ENCODE measurements at regions not wholly inside any gene's neighbourhood (a gene's known extent, or its start where the extent isn't known, plus 50 kb on each side); places are given as distances from the start of the nearest gene placed in this dataset.
A peak's percentile ranks its signal among the peaks of the same experiment; 100 is the strongest.
"Not testable (repeated sequence)": the region's sequence is repeated elsewhere in the genome, so short reads cannot be mapped to it uniquely, and the experiment has no call there.

DNA sequence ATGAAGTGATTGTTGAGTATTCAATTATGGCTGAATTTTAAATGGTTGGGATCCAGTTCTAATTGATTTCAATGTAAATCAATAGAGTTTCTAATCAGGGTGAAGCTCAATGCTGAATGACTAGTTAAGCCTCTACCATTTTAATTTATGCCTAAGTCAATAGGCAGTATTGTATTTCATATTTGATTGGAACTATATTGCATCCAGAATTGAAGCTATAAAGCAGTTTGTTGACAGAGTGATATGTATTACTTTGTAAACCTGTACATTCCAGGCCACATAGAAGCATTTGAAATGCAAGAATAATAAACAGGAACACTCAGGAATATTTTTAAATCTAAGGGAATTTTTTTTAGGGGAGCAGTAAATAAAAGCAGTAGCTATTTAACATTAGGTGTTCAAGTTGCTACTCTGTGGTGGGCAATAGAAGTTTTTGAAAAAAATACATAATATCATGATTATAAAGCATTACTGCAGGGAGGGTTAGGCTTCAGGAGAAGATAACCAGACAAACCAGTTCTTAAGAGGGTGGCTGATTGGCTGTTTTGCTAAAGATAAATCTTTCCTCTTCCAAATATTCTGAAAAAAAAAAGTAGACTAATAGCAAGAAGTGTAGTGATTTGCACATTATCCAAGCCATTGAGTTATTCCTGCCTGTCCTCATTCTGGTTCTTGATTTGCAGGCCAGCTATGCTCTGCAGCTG lies 492.0 kb upstream of the MEF2C start:
- peak; percentile 87 for DNase-seq

GRCh38 chr5:89374144-89374784 lies 491.3 kb upstream of the MEF2C start:
- no peak for DNase-seq

DNA sequence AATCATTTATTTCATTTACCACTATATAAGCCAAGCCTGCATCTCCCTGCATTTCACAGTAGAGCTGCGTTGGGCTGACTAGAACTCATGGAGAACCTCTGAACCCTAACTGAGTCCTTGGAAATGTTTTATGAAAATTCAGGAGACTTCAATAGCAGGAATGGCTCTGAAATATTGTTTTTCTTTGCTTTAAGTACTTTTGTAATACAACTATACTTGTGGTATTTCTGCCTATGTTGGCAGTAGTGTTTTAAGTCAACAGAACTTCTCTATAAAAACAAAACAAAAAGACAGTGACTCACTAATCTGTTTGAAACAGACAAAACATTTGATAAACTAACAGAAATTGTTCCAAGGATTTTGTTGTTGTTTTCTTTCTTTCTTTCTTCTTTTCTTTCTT lies 489.2 kb upstream of the MEF2C start:
- no peak for DNase-seq

DNA sequence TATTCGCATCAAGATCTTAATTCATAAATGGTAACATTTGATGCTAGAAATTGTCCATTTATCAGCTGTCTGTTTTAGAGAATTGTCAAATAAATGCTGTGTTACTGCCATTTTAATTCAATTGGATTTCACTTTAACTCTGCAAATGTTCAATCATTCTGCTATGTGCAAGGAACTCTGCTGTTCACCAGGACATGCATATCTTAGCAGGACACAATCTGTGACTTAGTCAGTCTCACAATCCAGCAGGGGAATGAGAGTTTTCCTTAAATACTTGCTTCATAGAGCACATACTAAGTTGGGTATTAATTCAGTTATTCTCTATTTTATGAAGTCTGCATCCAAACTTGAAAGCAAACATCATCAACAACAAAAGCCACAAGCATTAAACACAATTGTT lies 488.7 kb upstream of the MEF2C start:
- no peak for DNase-seq

DNA sequence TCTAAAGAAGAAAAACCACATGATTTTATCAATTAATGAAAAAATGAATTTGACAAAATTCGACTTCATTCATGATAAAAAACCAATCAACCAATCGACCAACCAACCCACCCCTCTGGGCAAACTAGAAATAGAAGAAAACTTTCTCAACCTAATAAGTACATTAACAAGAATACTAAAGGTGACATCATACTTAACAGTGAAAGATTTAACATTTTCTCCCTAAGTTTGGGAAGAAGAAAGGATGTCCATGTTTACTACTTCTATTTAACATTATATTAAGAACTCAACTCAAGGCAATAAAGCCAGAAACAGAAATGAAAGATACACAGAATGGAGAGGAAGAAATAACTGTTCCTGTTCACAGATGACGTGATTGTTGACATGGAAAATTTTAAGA lies 476.1 kb upstream of the MEF2C start:
- no peak for DNase-seq

GRCh38 chr5:89353837-89354551 lies 471.0 kb upstream of the MEF2C start:
- DNase-seq: no peak

DNA sequence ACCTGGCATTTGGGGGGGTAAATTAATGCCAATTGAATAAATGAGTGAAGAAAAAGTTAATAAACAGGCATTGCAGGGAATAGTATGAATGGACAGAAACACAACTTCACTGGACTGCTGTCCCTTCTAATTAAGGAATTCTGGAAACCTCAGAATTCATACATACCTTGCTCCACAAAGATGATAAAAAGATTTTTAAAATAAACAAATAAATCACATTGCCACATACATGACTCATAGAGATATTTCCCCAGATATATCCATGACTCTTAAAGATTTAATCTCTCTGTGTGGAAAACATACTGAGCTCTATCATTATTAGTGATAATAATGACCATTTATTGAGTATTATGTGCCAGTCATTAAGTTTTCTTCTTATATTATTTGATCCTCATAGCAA lies 469.0 kb upstream of the MEF2C start:
- DNase-seq: no peak

- no peak for DNase-seq
Observed at GRCh38 chr5:89351222-89351621, 468.2 kb upstream of the MEF2C start.

GRCh38 chr5:89350684-89351083 lies 467.7 kb upstream of the MEF2C start:
- no peak for DNase-seq

- DNase-seq: no peak
Observed at GRCh38 chr5:89349246-89349980, 466.4 kb upstream of the MEF2C start.

GRCh38 chr5:89346573-89346972 lies 463.6 kb upstream of the MEF2C start:
- DNase-seq: no peak

DNA sequence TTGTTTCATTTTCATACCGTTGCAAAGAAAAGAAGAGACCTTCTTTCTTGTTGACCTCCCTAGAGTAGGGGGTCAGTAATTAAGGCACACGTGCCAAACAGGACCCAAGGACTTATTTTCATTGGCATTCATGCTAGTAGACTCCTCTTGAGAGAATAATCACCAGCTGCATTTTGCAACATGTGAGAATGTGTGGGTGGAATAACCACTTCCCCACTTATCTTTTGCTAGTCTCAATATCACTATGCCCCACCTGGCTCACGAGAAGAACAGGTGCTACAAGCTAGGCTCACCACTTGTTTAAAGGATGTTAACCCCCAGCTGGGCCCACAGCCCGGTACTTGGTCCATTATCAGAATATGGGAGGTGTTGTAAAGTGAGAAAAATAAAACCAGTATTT lies 460.7 kb upstream of the MEF2C start:
- peak; percentile 66 for DNase-seq

DNA sequence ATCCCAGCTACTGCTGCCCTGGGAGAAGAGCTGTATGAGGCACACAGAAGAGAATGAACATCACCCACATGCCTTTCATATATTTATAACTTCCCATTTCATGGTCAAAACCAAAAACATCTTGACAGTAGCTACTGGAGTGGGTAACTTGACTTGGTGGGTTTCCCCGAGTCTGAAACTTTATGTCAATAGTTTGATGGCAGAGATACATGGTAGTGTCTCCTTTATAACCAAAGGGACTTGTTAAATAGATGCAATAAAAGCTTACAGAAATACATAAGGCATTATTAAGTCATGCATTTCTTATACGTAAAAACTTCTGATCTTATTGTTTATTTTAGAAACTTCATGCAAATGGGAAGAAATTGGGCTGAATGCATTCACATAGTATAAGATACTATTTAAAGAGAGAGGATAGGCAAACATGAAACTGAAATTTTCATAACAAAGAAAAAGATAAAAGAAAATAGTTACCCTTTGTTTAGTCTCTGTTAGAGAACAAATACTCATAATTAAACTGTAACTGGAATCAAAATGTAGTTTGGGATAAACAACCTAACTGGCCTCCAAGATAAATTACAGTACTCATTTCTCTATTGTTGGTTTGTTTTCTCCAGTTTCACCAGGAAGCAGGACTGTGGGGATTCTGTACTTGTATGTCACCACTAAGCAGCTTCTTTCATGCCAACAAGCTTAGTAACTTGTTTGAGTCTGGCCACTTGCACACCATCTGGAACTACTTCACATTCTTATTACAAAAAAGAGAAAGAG lies 459.3 kb upstream of the MEF2C start:
- no peak for DNase-seq

DNA sequence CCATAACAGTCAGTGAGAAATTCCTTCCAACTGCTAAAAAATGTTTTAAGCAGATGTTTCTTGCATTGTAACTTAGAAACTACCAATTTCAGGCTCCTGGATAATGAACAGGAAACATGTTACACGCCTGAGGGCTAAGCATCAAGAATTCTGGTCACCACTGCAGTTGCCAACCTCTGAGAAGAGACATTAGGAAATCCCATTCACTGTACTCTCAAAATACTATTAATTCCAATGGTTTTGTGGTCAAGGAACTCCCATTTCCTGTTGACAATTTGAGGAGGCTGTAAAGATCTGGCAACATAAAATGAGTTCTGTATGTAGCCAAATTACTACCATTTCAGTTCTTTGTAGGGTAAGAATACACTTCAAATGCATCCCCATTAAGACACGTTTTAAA lies 456.0 kb upstream of the MEF2C start:
- DNase-seq: no peak

GRCh38 chr5:89336111-89336510 lies 453.1 kb upstream of the MEF2C start:
- DNase-seq: no peak

GRCh38 chr5:89330140-89330539 lies 447.2 kb upstream of the MEF2C start:
- no peak for DNase-seq

DNA sequence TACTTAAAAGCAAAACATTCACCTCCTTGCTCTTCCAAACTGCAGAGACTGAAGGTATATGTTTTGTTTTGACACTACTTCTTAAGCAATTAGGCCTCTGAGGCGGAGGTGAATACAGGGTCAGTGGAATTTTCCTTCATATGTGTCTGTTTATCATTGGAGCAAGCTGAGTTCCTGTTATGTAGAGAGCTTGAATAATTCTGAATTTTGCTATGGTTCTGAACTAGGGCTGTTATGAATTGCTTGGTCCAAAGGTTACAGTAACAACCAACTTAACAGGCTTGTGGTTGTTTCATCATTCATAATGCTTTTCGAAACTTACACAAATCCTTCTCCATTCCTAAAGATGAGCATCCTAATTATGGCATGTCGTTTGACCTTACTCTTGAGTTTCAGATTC lies 444.6 kb upstream of the MEF2C start:
- no peak for DNase-seq

- DNase-seq: no peak
Observed at GRCh38 chr5:89324990-89325389, 442.0 kb upstream of the MEF2C start.

- no peak for DNase-seq
Observed at GRCh38 chr5:89320421-89321277, 437.7 kb upstream of the MEF2C start.

GRCh38 chr5:89317838-89318237 lies 434.9 kb upstream of the MEF2C start:
- not testable (repeated sequence) for DNase-seq

- peak; percentile 34 for DNase-seq
Observed at GRCh38 chr5:89315286-89316100, 432.5 kb upstream of the MEF2C start.
